ENCODE measurements at regions not wholly inside any gene's neighbourhood (a gene's known extent, or its start where the extent isn't known, plus 50 kb on each side); places are given as distances from the start of the nearest gene placed in this dataset.

- FAIRE-seq (no peak), ATAC-seq (no peak), DNase-seq (ENCODE audit: low spot score) (no peak)
- H3K36me3 ChIP-seq (replicated peaks in 1 of 2; ENCODE audit: control insufficient read depth in 1 of 2, insufficient read depth in 2 of 2, low read length in 2 of 2), result no peaks in the 10 kb centered on the region
- no TSS peak for BruUV-seq (replicated peaks)
- no peak overlapping the region for H3K4me2 ChIP-seq (ENCODE audit: low read depth, low read length)
- intact Hi-C loops (cut with micrococcal nuclease; ENCODE audit: unreplicated experiment) (no loop called here), in situ Hi-C loops (cut with HindIII; ENCODE audit: extremely low pct_ligation_motif_present, low pct_unique_long_range_greater_than_20kb) (no loop called here)
- H4K20me1 ChIP-seq (ENCODE audit: insufficient read depth, low read length), result no peaks in the 10 kb centered on the region
- no peaks in the 10 kb centered on the region for H3K27me3 ChIP-seq (ENCODE audit: control insufficient read depth in 1 of 2, insufficient read depth in 2 of 2, low read length in 2 of 2)
- H3K9me3 ChIP-seq (ENCODE audit: low read length), result no peaks in the 10 kb centered on the region
- H3K79me2 ChIP-seq (ENCODE audit: insufficient read depth, low read length), result no peaks in the 10 kb centered on the region
- ChIA-PET POLR2A (no interaction called here), CTCF (ENCODE audit: low intra/inter-chr PET ratio, low total read pairs) (no interaction called here)
- H3K27ac ChIP-seq (ENCODE audit: extremely low read length, insufficient read depth, low read length), result no peak overlapping the region
- TF ChIP-seq, protein P1, sequence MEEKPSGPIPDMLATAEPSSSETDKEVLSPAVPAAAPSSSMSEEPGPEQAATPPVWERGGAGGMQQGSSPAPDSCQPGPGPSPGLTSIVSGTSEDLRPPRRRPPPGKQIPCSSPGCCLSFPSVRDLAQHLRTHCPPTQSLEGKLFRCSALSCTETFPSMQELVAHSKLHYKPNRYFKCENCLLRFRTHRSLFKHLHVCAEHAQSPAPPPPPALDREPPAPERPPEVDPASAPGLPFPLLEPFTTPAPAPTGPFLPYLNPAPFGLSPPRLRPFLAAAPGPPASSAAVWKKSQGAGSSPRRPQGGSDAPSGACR (CRISPR knock-in tag; IDR thresholded peaks at IDR 0.05), result no peak
- TF ChIP-seq SNAPC2 (CRISPR knock-in tag; IDR thresholded peaks at IDR 0.05), result no peak
- H2AFZ ChIP-seq (ENCODE audit: low read length), result no peak overlapping the region
- 49% methylated on average over 2 of the region's 2 CpGs for WGBS (ENCODE audit: low lambda C conversion rate)
- no peak overlapping the region for H3K4me3 ChIP-seq (replicated peaks in 1 of 3; ENCODE audit: insufficient read depth in 1 of 3, low read depth in 2 of 3, low read length in 3 of 3)
- H3K9ac ChIP-seq (ENCODE audit: insufficient read depth, low read depth, low read length), result no peak overlapping the region
- no peaks in the 10 kb centered on the region for H3K4me1 ChIP-seq (ENCODE audit: insufficient read depth, low read length)
These were observed 335.1 kb downstream of the SV2B start for GRCh38 chr15:91435113-91435512.

GRCh38 chr15:91444656-91445055, 344.6 kb downstream of the SV2B start:
- H3K79me2 ChIP-seq (ENCODE audit: insufficient read depth, low read length), result no peaks in the 10 kb centered on the region
- no peaks in the 10 kb centered on the region for H3K27me3 ChIP-seq (ENCODE audit: control insufficient read depth in 1 of 2, insufficient read depth in 2 of 2, low read length in 2 of 2)
- no peaks in the 10 kb centered on the region for H3K9me3 ChIP-seq (ENCODE audit: low read length)
- H3K9ac ChIP-seq (ENCODE audit: insufficient read depth, low read depth, low read length), result no peak overlapping the region
- H2AFZ ChIP-seq (ENCODE audit: low read length), result no peak overlapping the region
- no peak for DNase-seq (ENCODE audit: low spot score)
- no peak for FAIRE-seq
- no peak for ATAC-seq
- no peak overlapping the region for H3K4me3 ChIP-seq (replicated peaks in 1 of 3; ENCODE audit: insufficient read depth in 1 of 3, low read depth in 2 of 3, low read length in 3 of 3)
- in situ Hi-C loops (cut with HindIII; ENCODE audit: extremely low pct_ligation_motif_present, low pct_unique_long_range_greater_than_20kb) (no loop called here), intact Hi-C loops (cut with micrococcal nuclease; ENCODE audit: unreplicated experiment) (no loop called here)
- H4K20me1 ChIP-seq (ENCODE audit: insufficient read depth, low read length), result no peaks in the 10 kb centered on the region
- TF ChIP-seq ZNF12 (CRISPR knock-in tag; IDR thresholded peaks at IDR 0.05) (no peak), ISX (CRISPR knock-in tag; conservative IDR thresholded peaks at IDR 0.05) (no peak), GPBP1L1 (CRISPR knock-in tag; IDR thresholded peaks at IDR 0.05) (no peak)
- TF ChIP-seq, protein P2, sequence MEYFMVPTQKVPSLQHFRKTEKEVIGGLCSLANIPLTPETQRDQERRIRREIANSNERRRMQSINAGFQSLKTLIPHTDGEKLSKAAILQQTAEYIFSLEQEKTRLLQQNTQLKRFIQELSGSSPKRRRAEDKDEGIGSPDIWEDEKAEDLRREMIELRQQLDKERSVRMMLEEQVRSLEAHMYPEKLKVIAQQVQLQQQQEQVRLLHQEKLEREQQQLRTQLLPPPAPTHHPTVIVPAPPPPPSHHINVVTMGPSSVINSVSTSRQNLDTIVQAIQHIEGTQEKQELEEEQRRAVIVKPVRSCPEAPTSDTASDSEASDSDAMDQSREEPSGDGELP (IDR thresholded peaks at IDR 0.05; ENCODE audit: borderline replicate concordance, low read depth), result no peak
- ChIA-PET CTCF (ENCODE audit: low intra/inter-chr PET ratio, low total read pairs) (no interaction called here), POLR2A (no interaction called here)
- no TSS peak for BruUV-seq (replicated peaks)
- no peaks in the 10 kb centered on the region for H3K36me3 ChIP-seq (replicated peaks in 1 of 2; ENCODE audit: control insufficient read depth in 1 of 2, insufficient read depth in 2 of 2, low read length in 2 of 2)
- WGBS (ENCODE audit: low lambda C conversion rate), result 24% methylated on average over 3 of the region's 3 CpGs
- H3K4me2 ChIP-seq (ENCODE audit: low read depth, low read length), result no peak overlapping the region
- H3K27ac ChIP-seq (ENCODE audit: extremely low read length, insufficient read depth, low read length), result no peak overlapping the region
- H3K4me1 ChIP-seq (ENCODE audit: insufficient read depth, low read length), result no peaks in the 10 kb centered on the region

All from HepG2 (cell line).